Erythroblast (primary cell): ENCODE measurements at regions not wholly inside any gene's neighbourhood (a gene's known extent, or its start where the extent isn't known, plus 50 kb on each side); places are given as distances from the start of the nearest gene placed in this dataset.
"Not testable (repeated sequence)": the region's sequence is repeated elsewhere in the genome, so short reads cannot be mapped to it uniquely, and the experiment has no call there.

Source experiments
- GATA1 ChIP-seq: IDR thresholded peaks from 2 replicates; pipeline ENCODE4 v1.6.1; 2011; ENCODE audit warnings: low read depth, mild to moderate bottlenecking, control low read depth, low read length, moderate library complexity
- POLR2A ChIP-seq: IDR thresholded peaks from 2 replicates; pipeline ENCODE4 v1.6.1; 2011; ENCODE audit warnings: mild to moderate bottlenecking, low read length

GRCh38 chr6:28685960-28686359, 160.3 kb downstream of the GPX5 start:
- not testable (repeated sequence) for TF ChIP-seq POLR2A, GATA1
